ENCODE measurements at regions not wholly inside any gene's neighbourhood (a gene's known extent, or its start where the extent isn't known, plus 50 kb on each side); places are given as distances from the start of the nearest gene placed in this dataset.
"Not testable (repeated sequence)": the region's sequence is repeated elsewhere in the genome, so short reads cannot be mapped to it uniquely, and the experiment has no call there.

GRCh38 chr5:63894690-63895089, 67.6 kb downstream of the HTR1A start:
- no peak for DNase-seq

- no peak for DNase-seq
Measured at GRCh38 chr5:63878788-63879187, 83.5 kb downstream of the HTR1A start.

GRCh38 chr5:63877961-63878360, 84.3 kb downstream of the HTR1A start:
- no peak for DNase-seq

GRCh38 chr5:63860379-63860778, 101.9 kb downstream of the HTR1A start:
- DNase-seq: no peak

GRCh38 chr5:63854076-63854475, 108.2 kb downstream of the HTR1A start:
- DNase-seq: no peak

GRCh38 chr5:63843190-63843589, 119.1 kb downstream of the HTR1A start:
- DNase-seq: no peak

- DNase-seq: no peak
Measured at GRCh38 chr5:63837437-63837836, 124.8 kb downstream of the HTR1A start.

- DNase-seq: no peak
Measured at GRCh38 chr5:63831381-63831780, 130.9 kb downstream of the HTR1A start.

GRCh38 chr5:63825984-63826383, 136.3 kb downstream of the HTR1A start:
- no peak for DNase-seq

GRCh38 chr5:63823583-63823982, 138.7 kb downstream of the HTR1A start:
- no peak for DNase-seq

- no peak for DNase-seq
Measured at GRCh38 chr5:63822614-63823013, 139.6 kb downstream of the HTR1A start.

GRCh38 chr5:63820577-63820976, 141.7 kb downstream of the HTR1A start:
- DNase-seq: no peak

- DNase-seq: no peak
Measured at GRCh38 chr5:63812693-63813092, 149.6 kb downstream of the HTR1A start.

- DNase-seq: no peak
Measured at GRCh38 chr5:63811961-63812360, 150.3 kb downstream of the HTR1A start.

- DNase-seq: no peak
Measured at GRCh38 chr5:63811286-63811685, 151.0 kb downstream of the HTR1A start.

- no peak for DNase-seq
Measured at GRCh38 chr5:63805151-63805550, 157.1 kb downstream of the HTR1A start.

- DNase-seq: no peak
Measured at GRCh38 chr5:63803165-63803564, 159.1 kb downstream of the HTR1A start.

GRCh38 chr5:63794979-63795378, 167.3 kb downstream of the HTR1A start:
- DNase-seq: no peak

GRCh38 chr5:63794296-63794695, 167.9 kb downstream of the HTR1A start:
- DNase-seq: no peak

- no peak for DNase-seq
Measured at GRCh38 chr5:63774939-63775338, 187.3 kb downstream of the HTR1A start.

GRCh38 chr5:63768221-63768620, 194.0 kb downstream of the HTR1A start:
- no peak for DNase-seq

- DNase-seq: no peak
Measured at GRCh38 chr5:63760965-63761364, 201.3 kb downstream of the HTR1A start.

- DNase-seq: no peak
Measured at GRCh38 chr5:63743096-63743798, 219.0 kb downstream of the HTR1A start.

- not testable (repeated sequence) for DNase-seq
Measured at GRCh38 chr5:63732880-63733279, 229.4 kb downstream of the HTR1A start.

GRCh38 chr5:63727583-63727982, 234.7 kb downstream of the HTR1A start:
- no peak for DNase-seq
